Breast epithelium (tissue), 3 donors: ENCODE measurements at regions not wholly inside any gene's neighbourhood (a gene's known extent, or its start where the extent isn't known, plus 50 kb on each side); places are given as distances from the start of the nearest gene placed in this dataset.

ENCODE experiments used
- POLR2A ChIP-seq: fragments of 450-650 bp; IDR thresholded peaks from one replicate; pipeline ENCODE4 v1.6.1; 2016; ENCODE audit warnings: antibody characterized with exemption, mild to moderate bottlenecking, moderate library complexity
- POLR2AphosphoS5 ChIP-seq, 3 donors: sonication (generic); formaldehyde crosslinking; IDR thresholded peaks; one replicate each; pipeline ENCODE4 v1.6.1; 2017; ENCODE audit warnings: antibody characterized with exemption in 3 of 3
- TF ChIP-seq, protein P1 (sequence below), 3 donors: fragments of 450-650 bp; IDR thresholded peaks; one replicate each; pipeline ENCODE4 v1.5.1; 2016 to 2017; ENCODE audit warnings: antibody characterized with exemption in 3 of 3, mild to moderate bottlenecking in 3 of 3, moderate library complexity in 3 of 3

DNA sequence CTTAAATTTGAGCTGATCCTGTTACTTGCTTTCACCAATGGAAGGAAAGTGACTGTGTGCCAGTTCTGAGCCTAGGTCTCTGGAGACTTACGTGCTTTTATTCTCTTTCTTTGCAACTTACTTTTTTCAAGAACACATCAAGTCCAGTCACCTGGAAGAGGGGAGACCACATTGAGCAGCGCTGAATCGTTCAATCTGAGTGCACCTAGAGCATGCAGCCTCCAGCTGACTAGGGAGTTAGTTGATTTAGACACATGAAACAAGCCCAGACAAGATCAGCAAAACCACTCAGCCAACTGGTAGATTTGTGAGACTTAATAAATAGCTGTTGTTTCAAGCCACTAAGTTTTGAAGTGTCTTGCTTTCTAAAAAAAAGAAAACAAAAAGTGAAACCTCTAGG lies 1014.8 kb upstream of the FBXO33 start:
- TF ChIP-seq POLR2A (no peak), POLR2AphosphoS5 (IDR thresholded peaks at IDR 0.05) (no peak)
- TF ChIP-seq, protein P1, sequence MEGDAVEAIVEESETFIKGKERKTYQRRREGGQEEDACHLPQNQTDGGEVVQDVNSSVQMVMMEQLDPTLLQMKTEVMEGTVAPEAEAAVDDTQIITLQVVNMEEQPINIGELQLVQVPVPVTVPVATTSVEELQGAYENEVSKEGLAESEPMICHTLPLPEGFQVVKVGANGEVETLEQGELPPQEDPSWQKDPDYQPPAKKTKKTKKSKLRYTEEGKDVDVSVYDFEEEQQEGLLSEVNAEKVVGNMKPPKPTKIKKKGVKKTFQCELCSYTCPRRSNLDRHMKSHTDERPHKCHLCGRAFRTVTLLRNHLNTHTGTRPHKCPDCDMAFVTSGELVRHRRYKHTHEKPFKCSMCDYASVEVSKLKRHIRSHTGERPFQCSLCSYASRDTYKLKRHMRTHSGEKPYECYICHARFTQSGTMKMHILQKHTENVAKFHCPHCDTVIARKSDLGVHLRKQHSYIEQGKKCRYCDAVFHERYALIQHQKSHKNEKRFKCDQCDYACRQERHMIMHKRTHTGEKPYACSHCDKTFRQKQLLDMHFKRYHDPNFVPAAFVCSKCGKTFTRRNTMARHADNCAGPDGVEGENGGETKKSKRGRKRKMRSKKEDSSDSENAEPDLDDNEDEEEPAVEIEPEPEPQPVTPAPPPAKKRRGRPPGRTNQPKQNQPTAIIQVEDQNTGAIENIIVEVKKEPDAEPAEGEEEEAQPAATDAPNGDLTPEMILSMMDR (IDR thresholded peaks at IDR 0.05), result no peak
